Hepatocyte (in vitro differentiated cells): ENCODE measurements at regions not wholly inside any gene's neighbourhood (a gene's known extent, or its start where the extent isn't known, plus 50 kb on each side); places are given as distances from the start of the nearest gene placed in this dataset.

Source experiments
- EZH2phosphoT487 ChIP-seq: fragments of 200-600 bp; sonication (generic); IDR thresholded peaks from one replicate; pipeline ENCODE4 v1.6.1; 2018; ENCODE audit warnings: antibody characterized with exemption, mild to moderate bottlenecking, low read depth, moderate library complexity; ENCODE audit not compliant: unreplicated experiment, severe bottlenecking
- TF ChIP-seq, protein P1 (sequence below): fragments of 200-600 bp; sonication (generic); IDR thresholded peaks from 2 replicates; pipeline ENCODE4 v1.5.1; 2016; ENCODE audit warnings: antibody characterized with exemption, mild to moderate bottlenecking; ENCODE audit not compliant: poor library complexity

DNA sequence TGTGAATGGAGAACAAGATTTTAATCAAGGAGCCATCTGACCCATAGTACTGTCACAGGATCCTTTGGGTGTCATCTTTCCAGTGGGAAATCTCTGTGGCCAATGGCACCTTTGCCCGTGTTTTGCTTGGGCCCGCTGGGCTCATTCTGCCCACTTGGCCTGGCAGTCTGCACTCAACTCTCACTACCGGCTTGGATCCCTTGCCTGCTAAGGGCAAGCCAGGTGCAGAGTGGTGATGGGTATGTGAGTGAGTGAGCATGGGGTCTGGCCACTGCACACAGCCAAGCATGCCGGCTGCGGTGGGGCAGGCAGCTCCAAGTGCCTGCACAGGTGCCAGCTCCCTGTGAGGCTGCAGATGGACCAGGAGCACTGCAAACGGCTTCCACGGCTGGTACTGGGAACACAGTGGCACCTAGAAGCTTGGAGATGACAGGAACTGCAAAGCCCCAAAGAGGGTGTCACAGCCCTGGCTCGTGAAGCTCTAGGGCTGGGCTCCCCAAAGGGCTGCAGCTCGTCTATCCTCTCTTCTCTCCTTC is 454.5 kb downstream of the TMA16 start:
- TF ChIP-seq, protein P1, sequence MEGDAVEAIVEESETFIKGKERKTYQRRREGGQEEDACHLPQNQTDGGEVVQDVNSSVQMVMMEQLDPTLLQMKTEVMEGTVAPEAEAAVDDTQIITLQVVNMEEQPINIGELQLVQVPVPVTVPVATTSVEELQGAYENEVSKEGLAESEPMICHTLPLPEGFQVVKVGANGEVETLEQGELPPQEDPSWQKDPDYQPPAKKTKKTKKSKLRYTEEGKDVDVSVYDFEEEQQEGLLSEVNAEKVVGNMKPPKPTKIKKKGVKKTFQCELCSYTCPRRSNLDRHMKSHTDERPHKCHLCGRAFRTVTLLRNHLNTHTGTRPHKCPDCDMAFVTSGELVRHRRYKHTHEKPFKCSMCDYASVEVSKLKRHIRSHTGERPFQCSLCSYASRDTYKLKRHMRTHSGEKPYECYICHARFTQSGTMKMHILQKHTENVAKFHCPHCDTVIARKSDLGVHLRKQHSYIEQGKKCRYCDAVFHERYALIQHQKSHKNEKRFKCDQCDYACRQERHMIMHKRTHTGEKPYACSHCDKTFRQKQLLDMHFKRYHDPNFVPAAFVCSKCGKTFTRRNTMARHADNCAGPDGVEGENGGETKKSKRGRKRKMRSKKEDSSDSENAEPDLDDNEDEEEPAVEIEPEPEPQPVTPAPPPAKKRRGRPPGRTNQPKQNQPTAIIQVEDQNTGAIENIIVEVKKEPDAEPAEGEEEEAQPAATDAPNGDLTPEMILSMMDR, result no peak
- no peak for TF ChIP-seq EZH2phosphoT487
